Activated naive CD8-positive, alpha-beta T cell treated with anti-CD3 and anti-CD28 coated beads, Interleukin-2, amount 50 U/mL, for 16 hours (primary cell): ENCODE measurements at regions not wholly inside any gene's neighbourhood (a gene's known extent, or its start where the extent isn't known, plus 50 kb on each side); places are given as distances from the start of the nearest gene placed in this dataset.

Source experiments
- DNase-seq: peaks from one replicate; pipeline ENCODE4 v3.0.0-alpha.2; 2020; ENCODE audit warnings: low read depth, low spot score

DNA sequence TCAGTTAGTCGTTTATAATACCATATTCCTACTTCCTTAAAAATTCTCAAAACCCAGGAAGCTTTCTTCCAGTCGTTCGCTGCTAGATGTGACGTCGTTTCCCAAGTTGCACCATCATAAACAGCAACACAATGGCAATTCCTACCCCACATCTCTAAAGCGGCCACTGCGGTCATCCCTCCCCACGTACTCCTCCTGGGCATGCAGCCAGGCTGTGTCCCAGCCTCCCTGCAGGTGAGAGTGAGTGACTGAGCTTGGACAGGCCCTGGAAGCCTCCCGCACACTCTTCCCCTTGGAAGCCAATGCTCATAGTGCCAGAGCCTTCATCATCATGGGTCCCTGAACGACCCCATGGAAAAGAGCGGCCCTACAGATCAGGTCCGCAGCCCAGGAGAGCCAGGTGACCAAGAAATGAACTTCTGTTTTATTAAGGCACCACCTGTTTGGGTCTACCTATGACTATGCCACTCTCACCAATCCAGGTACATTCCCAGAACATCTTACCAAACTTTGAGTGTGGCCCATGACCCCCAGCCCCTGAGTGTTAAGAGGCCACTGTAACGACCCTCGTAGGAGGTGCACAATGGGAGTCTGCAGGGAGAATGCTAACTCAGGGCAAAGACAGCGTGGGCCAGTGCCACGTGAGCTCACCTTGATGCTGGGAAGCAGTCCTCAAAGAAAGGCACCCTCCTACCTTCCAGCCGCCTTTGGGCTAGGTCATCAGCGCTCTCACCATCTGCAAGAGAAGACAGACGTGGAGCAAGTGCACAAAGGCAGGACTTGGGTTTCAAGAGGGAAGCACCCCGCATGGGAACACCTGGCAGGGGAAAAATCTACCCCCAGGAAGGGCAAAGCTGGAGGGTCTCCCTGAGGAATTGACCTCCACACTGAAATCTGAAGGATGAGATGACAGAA, 74.7 kb upstream of the RAB6C start:
- no peak for DNase-seq

DNA sequence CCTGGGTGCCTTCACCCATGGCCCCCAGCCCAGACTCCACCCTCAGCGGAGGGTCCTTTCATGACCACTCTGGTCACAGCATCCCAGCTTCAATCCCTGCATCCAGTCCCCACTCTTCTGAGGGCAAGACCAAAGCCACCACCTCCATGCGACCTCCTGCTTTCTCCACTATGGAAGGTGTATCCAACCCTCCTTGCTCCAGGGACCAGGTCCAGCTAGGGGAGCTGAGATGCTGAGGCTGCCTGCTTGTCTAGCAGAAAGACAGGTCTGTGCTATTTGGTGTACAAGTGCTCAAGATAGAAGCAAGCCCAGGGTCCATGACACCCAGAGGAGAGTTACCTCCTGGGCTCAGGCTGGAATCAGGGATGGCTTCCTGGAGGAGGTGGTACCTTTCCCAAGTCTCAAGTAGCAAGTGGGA, 73.8 kb upstream of the RAB6C start:
- no peak for DNase-seq

DNA sequence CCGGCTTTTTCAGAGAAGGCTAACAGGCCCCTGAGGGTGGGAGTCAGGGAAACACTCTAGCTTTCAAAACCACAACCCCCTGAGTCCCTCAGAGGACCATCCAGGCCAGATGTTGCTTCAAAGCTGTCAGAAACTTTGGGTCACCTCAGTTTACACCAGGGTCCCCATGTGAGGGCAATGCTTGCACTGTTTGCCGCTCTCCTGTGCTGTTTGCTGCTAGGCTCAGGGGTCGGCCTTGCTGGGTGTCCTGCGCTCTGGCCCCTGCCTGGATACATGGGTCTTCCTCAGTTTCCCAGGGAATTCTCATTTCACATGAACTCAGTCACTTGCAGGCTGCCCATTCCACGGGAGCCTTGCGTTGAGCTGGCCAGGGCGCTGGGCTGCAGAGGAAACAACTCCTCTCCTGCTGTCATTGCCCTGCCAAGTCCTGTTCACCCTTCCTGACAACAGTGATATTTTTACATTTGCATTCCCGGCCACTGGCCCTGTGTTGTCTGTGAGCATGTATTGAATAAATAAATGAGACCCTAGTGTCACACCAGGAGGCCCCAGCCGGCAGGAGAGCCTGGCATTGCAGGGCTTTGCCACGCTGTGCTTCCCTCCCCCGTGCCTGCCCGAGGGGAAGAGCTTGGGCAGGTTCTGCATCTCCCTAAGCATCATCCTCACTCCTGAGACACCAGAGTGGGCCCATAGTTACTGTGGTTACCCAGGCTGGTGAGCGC, 73.2 kb upstream of the RAB6C start:
- no peak for DNase-seq

DNA sequence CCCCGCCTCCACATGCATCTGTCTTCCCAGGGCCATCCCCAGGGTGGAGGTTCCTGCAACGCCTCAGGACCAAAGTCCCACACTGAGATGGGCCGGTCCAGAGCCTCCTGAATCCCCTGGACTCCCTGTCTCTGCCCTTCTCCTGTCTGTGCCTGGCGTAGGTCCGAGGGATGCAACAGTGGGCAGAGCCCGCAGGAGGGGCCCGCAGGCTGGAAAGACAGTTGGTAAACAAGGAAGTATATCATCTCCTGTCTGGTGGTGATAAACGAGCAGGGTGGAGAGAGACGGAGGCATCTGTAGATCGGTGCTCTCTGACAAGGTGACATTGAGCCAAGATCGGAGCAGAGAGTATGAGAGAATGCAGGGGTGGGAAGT, 72.6 kb upstream of the RAB6C start:
- DNase-seq: no peak

DNA sequence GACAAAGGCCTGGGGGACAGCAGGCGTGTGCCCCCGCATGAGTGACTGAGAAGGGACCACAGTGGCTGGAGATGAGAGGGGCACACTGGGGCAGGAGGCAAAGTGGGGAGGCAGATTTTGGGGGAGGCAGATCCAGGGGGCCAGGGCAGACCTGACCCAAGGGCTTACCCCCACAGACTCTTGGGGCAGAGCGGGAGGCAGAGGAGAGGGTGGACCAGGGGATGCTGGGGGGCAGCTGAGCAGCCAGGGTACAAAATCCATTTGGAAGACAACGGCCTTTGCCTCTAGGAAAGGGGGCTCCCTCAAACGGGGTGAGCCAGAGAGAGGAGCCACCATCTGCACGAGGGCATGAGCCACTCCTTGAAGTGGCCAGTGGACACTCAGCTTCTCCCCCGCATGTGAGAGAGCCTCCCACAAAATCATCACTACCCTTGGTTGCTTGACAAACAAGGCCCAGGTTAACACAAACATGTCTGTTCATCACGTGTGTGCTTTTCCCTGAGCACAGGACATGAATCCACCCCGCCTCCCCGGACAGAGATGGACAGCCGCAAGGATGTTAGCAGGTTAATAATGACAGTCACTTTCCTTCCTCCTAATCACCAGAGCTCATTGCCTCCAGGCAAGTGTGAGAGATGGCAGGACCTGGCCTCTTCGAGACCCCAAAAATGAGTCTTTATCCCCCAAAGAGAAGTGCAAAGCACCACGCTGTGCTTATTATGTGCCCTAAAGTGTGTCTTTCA, 72.0 kb upstream of the RAB6C start:
- DNase-seq: no peak

DNA sequence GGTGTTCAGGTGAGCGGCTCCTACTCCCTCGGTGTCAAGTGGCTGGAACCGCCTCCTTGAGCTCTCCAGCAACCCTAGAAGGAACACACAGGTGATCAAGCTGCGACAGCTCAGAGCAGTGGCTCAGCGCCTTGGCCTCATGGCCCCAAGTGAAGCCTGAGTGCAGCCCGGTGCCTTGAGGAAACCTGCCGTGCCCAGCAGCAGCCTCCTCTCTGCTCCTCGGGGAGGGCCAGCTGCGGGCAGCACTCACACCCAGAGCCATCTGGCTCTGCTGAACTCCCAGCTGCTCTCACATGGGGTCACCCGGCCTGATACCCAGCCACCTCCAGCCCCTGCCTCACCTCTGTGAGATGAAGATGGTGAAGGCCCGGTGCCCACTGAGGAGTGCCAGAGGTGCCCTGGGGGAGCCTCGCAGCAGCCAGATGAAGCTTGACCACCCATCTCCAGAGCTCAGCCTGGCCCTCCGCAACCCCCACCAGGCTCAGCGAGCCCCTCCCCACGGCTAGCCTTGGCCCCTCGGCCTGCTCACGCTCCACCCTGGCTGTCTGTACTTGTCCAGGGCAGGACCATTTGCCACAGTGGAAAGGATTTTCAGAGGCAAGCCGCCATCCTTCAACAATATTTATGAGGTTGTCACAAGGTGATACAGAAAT, 70.6 kb upstream of the RAB6C start:
- DNase-seq: no peak

DNA sequence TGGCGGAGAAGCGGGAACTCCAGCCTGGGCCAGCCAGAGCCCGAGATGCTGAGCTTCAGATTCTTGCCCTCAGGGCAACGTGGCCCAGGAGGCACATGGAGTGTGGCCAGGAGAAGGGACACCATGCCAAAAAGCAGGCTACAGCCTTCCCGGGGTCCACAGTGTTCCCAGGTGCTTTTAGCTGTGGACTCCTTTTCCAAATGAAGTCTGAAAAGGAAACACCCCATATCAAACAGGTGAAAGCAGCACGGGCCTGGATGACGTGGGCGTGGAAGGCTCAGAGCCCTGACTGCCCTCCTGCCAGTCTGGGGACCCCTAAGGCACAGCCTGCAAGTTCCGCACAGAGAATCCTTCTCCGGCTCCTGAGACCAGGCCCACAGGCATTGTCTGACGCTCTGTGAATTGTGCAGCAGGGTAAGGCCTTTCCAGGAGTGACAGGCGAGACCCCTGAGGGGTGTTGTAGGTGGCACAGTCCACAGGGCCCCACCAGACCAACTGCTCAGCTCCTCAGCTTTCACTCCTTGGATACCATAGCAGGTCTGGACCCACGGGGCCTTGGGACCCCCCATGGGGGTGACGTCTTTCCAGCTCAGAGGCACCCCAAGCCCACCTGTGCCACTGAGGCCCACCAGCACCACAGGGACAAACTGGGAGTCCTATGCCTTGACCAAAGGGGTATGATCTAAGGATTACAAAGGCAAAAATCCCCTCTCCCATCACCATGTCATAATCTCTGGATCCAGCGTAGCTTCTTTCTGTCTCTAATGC, 69.6 kb upstream of the RAB6C start:
- no peak for DNase-seq

DNA sequence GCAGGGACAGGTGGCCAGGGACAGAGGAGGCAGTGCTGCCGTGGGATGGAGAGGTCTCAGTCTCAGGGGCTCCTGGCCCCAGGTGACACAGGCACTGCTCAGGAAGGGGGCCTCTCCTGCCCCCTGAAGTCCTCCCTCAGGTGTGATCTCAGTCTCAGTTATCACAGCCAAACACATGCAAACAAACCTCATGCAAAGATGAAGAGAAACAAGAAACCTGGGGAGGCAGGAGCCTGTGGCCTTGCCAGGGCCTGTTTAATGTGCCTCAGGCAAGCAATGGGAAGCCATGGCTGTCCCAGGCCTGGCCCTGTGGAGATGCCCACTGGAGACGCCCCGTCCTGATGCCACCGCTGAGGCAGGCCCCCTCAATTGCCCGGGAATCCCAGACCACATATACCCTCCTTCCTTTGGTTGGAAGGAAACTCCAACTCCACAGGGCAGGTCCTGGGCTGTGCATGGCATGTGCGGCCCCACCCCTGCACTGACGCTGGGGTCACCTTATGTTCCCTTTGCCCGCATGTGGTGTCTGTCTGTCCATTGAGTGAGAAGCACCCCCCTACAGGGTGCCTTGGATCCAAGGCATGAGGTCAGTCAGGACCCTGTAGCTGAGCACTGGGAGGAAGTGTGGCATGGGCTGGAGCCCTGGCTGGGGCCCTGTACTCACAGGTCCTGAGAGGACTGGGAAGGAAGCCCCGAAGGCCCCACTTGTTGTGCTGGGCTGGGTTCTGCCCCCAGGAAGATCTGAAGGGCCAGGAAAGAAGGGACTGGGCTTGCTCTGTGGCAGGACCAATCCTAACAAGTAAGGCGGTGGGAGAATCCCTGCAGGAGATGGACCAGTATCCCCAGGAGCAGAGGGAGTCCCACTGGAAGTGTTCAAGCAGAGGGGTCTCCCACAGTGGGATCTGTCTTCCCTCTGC, 68.8 kb upstream of the RAB6C start:
- no peak for DNase-seq

DNA sequence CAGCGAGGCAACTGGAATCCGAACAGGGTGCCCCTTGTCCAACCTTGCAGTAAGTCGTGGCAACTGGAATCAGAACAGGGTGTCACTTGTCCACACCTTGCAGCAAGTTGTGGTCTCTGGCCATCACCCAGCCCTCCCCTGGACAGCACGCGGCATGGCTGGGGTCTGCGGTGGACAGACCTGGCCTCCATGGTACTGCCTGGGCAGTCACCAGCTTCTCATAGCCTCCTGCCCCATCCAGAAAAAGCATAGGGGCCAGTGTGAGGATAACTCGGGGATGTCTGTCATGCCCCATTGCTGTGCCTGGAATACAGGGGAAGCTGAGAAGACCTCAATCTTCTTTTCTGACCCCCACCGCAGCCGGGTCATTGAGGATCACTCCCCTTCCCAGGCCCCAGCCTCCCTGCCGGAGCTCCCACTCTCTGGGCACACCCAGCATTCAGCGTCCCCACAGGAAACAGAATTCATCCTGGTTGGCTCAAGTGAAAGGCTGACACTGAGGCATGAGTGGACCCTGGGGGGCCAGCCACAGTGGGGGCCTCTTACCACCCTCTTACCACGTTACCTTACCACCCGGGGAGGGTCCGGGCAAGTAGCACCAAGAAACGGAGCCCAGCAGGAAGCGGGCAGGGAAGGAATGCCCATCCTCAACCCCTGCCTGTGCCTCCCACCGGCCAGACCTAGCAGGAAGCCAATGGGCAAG, 68.0 kb upstream of the RAB6C start:
- DNase-seq: no peak

DNA sequence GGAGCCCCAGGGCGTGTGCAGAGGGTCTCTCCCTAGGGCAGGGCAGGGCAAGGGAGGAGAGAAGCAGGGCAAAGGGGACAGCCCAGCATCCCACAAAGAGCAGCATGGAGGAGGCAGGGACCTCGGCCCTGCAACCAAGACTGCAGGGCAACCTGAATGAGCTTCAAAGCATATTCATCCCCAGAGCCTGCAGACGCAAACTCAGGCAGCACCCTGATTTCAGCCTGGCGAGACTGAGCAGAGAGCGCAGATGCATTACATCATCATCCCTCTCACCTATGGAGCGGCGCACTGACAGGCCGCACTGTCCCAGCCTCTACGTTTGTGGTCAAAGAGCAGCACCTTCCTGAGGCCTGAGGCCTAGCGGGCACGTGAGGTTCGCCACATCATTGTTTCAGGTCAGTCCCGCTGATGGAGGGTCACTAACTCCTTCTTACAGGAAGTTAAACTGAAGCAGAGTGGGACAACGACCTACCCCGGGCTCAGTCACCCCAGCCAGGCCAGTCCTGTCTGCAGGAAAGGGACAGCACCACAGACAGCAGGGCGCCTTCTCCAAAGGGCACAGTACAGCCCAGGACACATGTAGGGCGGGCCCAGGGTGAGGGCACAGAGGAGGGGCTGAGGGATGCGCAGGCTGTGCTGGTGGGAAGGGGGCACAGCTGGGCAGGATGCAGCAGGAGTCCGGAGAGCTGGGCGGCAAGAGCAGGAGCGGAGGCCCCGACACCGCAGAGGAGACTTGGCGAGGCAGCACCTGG, 67.2 kb upstream of the RAB6C start:
- DNase-seq: no peak

DNA sequence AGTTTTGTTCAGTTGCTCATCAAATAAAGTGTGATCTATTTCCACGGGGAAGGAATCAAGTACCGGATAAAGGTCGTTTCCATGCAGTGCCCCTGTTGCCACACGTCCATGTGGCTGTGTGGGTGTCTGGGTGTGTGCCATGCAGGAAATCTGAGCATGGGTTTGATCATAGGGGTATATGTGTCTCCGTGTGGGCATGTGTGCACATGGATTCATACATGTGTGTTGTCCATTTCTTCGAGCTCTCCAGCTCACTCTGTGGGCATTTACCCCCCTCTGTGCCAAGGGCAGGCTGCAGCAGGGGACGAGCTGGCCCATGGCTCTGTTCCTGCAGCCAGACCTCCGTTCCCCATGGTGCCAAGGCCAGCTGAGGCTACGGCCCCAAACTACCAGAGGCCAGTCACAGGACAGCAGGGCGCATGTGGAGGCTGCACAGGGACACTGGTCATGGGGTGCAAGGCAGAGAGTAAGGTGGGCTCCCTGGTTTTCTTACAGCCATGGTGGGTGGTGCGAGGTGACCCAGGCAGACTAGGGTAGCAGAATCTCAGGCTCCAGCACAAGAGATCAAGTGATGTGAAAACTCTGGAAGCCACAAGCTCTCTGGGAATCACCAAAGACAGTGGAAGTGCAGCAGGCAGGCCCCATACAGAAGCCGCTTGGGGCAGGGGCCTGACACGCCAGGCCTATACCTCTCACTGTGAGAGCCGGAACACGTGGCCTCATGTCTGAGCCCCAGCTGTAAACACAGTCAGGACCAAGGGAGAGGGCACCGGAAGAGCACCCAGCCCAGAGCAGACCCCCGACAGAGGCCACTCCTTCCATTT, 66.4 kb upstream of the RAB6C start:
- DNase-seq: no peak

DNA sequence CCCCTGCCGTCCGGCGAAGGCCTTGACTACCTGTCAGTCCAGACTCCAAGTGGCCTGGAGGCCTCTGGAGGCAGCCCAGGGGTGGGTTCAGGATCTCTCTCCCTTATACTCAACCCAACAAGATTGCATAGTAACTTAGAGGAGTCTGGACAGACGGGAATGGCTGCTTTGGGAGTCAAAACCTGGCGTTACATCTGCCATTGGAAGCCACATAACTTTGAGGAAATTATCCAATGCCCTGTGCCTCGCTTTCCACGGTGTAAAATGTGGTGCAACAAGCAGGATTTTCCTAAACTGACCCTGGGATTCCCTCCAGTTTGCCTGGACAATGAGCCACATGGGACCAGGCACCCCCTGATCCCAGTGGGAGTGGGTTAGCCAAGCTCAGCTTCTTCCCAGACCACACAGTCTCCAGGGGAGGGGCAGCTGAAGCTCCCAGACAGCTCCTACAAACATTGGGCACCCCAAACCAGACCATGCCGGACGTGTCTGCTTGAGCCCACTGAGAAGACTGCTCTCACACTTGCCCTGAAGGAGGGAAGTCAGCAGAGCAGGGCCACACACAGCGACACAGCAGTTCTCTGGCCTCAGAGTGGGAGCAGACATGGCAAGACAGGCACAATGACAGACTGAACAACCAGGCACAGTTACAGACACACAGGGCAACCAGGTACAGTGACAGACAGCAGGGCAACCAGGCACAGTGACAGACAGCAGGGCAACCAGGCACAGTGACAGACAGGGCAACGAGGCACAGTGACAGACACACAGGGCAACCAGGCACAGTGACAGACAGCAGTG, 65.6 kb upstream of the RAB6C start:
- no peak for DNase-seq

DNA sequence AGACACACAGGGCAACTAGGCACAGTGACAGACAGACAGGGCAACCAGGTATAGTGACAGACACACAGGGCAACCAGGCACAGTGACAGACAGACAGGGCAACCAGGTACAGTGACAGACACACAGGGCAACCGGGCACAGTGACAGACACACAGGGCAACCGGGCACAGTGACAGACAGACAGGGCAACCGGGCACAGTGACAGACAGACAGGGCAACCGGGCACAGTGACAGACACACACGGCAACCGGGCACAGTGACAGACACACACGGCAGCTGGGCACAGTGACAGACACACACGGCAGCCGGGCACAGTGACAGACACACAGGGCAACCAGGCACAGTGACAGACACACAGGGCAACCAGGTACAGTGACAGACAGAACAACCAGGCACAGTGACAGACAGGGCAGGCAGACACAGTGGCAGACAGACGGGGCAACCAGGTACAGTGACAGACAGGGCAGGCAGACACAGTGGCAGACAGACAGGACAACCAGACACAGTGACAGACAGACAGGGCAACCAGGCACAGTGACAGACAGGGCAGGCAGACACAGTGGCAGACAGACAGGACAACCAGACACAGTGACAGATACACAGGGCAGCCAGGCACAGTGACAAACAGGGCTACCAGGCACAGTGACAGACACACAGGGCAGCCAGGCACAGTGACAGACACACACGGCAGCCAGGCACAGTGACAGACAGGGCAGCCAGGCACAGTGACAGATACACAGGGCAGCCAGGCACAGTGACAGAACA, 64.7 kb upstream of the RAB6C start:
- DNase-seq: no peak

DNA sequence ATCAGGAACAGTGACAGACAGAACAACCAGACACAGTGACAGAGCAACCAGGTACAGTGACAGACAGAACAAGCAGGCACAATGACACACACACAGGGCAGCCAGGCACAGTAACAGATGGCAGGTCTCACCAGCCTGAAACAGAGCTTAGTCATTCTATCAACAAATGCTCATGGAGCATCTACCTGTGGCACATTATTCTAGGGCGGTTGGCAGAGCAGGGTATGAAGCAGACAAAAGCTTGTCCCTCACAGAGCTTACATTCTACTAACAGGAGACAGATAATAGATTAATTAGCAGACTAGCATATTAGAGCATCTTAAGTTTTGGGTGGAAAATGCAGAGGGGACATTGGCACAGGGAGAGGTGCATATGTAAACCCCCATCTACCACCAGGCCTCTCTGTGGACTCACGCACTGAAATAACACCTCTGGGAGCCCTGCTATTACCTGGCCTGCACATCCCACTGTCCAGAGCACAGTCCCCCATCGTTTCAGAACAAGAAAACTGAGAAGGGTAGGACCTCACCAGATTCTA, 64.1 kb upstream of the RAB6C start:
- no peak for DNase-seq

DNA sequence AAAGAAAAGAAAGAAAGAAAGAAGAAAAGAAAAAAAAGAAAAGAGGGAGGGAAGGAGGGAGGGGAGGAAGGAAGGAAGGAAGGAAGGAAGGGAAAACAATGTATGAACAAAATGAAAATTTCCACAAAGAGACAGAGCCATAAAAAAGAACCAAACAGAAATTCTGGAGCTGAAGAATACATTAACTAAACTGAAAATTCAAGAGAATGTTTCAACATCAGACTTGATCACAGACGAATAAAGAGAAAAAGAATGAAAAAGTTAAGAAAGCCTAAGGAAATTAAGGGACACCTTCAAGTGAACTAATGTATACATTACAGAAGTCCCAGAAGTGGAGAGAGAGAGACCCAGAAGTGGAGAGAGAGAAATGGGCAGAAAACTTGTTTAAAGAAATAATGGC, 60.9 kb upstream of the RAB6C start:
- DNase-seq: no peak
